Medulla oblongata (tissue), 1 donor: ENCODE measurements at regions not wholly inside any gene's neighbourhood (a gene's known extent, or its start where the extent isn't known, plus 50 kb on each side); places are given as distances from the start of the nearest gene placed in this dataset.

Source experiments
- DNase-seq: peaks from one replicate; pipeline ENCODE4 v3.0.0-alpha.2; 2015; ENCODE audit errors: extremely low spot score

DNA sequence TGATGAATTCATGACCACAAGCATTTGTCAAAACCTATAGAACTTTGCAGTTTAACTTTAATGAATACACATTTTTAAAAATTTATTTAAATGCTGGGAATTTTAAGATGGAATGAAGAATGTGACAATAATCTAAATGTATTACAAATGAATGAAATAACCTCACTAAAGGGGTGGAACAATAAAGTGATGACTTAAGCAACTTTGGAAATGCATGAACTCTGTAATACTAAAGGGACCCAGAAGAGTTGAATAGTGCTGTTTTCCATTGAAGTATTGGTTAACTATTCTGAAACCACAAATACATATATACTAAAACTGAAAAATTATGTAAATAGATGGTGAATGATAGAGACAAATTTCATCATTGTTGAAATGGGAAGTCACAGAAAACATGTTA lies 1395.1 kb downstream of the NCAM2 start:
- DNase-seq: no peak

- no peak for DNase-seq
Measured at GRCh38 chr21:22395965-22396364, 1397.8 kb downstream of the NCAM2 start.

GRCh38 chr21:22399681-22400514 lies 1401.7 kb downstream of the NCAM2 start:
- no peak for DNase-seq

GRCh38 chr21:22409571-22409970 lies 1411.4 kb downstream of the NCAM2 start:
- DNase-seq: no peak

GRCh38 chr21:22416555-22416954 lies 1418.3 kb downstream of the NCAM2 start:
- DNase-seq: no peak

DNA sequence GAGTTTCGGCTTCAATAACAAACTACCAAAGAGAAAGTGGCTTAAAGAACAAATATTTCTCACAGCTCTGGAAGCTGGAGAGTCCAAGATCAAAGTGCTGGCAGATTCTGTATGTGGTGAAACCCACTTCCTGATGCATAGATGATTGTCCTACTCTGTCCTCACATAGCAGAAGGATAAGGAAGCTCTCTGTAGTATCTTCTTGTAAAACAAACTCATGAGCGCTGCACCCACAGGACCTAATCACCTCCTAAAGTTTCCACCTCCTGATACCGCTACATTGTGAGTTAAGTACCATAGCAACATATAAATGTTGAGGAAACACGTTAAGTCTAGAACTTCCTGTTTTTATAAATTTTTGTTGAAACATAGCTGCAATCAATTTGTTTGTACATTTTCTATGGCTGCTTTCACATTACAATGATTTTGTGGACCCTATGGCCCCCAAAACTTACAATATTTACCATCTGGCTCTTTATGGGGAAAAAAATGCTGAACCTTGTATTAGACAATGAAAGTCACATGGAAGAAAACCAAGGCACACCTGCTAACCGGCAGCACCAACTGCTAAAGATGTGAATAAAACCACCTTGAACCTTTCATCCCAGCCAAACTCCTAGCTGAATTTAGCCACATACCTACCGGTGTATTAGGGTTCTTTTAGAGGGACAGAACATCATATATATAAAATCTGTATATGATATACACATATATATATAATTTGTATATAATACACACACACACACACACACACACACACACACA lies 1423.4 kb downstream of the NCAM2 start:
- no peak for DNase-seq

DNA sequence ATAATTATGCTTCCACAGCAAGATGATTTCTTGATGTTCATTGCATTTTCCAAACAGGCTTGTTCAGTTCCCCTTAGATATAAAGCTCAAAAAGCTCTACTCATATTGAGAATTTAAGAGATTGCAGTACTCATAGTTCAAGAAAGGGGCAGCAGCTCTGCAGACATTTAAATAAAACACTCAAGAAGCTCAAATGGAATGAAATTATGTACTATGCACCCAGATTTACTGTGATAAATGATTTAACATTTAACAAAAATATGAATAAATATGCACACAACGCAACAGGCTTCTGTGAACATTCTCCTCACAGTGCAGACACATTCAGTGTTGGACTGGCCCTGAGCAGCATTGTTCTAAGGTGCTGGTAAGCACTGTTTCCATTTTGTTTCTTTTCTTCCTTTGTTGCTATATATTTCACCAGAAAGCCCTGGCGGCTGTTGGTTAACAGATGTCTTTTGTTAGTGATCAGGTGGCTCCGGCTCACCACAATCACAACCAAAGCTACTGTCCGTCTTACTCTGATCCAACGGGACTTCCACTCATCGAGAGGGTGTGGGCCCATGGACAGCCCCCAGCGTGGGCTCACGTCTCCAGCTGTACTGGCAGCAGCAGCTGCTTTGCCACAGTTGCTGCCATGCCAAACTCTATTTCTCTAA lies 1440.3 kb downstream of the NCAM2 start:
- no peak for DNase-seq

DNA sequence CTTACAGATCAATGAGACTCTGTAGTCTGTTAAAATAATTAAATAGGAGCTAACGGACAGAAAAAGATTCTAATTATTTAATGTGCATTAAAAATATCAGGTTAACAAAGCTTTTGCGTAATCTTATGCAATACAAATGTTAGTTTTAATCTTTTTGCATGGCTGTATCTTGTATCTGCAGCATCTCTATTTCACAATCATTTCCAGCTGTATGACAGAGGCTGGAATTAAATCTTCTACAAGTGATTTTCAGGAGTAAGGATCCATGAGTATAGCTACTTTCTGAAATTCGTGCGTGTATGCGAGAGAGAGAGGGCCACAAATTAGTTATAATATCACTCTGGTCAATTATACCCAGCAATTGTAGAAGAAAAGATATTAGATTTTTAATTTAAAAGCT lies 1446.8 kb downstream of the NCAM2 start:
- DNase-seq: no peak

GRCh38 chr21:22450507-22450906 lies 1452.3 kb downstream of the NCAM2 start:
- DNase-seq: no peak

GRCh38 chr21:22456241-22456640 lies 1458.0 kb downstream of the NCAM2 start:
- DNase-seq: no peak

DNA sequence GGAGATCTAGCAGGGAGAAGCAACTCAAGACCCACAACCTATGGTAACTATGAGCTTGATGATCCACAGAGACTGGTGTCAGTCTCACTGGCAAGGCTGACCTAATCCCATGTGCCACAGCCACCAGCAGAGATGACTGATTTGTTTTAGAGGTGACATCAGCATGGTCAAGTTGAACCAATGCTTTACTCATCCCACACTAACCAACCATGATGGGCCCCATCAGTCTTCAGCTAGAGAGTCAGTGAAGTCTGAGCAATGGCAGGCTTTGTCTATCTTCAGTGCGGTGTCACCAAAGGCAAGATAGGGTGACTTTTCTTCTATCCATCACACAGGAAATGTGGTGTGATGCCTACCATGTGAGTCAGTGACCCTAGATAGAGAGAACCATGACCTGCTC lies 1470.7 kb downstream of the NCAM2 start:
- DNase-seq: no peak

GRCh38 chr21:22474403-22474802 lies 1476.2 kb downstream of the NCAM2 start:
- DNase-seq: no peak

GRCh38 chr21:22476214-22476613 lies 1478.0 kb downstream of the NCAM2 start:
- DNase-seq: no peak

DNA sequence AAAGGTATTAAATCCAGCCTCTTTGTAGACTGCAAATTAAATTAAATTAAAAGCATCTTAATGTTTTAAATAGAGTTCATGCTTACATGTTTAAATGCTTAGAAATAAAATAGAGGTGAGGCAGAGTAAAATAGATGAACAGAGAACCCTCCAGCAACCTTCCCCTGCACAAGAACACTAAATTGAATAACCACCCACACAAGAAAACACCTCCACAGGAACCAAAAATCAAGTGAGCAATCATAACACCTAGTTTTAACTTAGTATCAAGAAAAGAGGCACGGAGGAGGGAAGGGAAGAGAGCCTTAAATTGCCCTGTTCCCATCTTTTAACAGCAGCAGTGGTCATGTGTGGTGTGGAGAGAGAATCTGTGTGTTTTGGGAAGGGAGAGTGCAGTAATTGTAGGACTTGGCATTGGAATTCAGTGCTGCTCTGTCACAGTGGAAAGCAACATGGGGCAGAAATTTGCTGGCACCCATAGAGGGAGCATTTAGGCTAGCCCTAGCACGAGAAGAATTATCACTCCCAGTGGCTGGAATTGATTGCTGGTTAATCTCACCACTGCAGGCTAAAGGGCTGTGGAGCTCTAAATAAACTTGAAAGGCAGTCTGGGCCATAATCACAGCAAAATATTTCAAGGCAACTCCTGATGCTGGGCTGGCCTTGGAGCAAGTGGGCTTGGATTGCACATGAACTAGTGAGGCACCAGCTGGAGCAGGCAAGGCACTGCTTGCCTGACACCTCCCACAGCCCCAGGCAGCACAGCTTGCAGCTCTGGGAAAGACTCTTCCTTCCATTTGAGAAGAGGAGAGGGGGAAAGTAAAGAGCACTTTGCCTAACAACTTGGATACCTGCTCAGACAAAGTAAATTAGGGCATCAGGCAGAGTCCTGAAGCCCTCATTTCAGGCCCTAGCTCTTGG lies 1478.8 kb downstream of the NCAM2 start:
- no peak for DNase-seq

GRCh38 chr21:22490049-22490448 lies 1491.8 kb downstream of the NCAM2 start:
- DNase-seq: no peak

GRCh38 chr21:22516230-22516629 lies 1518.0 kb downstream of the NCAM2 start:
- no peak for DNase-seq

DNA sequence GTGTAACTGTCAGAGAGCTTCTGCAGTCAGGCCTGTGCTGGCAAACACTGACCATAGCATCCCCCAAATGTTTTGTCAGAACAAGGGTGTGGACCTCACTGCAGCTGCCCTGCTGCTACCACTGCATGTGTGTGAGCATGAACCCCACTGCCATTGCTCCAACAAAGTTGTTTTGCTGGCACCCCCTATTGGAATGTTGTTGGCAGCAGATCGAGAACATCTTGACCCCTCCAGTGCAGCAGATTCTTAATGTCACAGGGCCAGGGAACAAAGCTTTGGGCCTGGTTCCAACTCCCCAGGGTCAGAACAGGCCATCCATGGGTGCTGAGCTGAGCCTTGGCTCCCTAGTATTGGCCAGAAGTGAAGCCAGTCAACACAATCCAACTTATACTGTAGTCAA lies 1537.4 kb downstream of the NCAM2 start:
- DNase-seq: no peak

DNA sequence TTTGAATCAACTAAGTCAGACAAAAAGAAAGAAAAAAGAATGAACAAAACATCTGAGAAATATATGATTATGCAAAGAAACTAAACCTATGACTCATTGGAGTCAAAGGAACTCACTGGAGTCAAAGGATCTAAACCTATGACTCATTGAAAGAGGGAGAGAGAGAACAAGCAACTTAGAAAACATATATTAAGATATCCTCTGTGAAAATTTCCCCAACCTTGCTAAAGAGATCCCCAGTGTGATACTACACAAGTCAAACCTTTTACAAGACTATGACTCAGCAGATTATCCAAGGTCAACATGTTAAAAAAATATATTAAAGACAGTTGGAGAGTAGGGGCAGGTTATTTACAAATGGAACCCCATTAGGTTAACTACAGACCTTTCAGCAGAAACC lies 1538.3 kb downstream of the NCAM2 start:
- no peak for DNase-seq

GRCh38 chr21:22544747-22545146 lies 1546.5 kb downstream of the NCAM2 start:
- DNase-seq: no peak

DNA sequence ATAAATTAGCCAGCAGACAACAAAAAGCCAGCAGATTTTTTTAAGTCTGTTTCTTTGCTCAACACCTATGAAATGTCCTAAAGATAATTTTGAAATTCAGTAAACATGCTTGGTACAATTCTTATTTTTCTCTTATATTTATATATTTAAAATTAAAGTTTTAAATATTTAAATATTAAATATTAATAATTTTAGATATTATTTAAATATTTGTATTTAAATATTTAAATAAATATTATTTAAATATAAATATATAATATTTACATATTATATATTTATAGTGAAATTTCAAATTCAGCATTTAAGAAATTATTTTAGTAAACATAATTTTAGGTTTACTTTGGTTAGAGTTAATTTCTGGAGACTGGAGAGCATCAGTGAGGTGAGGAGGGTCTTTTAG lies 1554.2 kb downstream of the NCAM2 start:
- no peak for DNase-seq

DNA sequence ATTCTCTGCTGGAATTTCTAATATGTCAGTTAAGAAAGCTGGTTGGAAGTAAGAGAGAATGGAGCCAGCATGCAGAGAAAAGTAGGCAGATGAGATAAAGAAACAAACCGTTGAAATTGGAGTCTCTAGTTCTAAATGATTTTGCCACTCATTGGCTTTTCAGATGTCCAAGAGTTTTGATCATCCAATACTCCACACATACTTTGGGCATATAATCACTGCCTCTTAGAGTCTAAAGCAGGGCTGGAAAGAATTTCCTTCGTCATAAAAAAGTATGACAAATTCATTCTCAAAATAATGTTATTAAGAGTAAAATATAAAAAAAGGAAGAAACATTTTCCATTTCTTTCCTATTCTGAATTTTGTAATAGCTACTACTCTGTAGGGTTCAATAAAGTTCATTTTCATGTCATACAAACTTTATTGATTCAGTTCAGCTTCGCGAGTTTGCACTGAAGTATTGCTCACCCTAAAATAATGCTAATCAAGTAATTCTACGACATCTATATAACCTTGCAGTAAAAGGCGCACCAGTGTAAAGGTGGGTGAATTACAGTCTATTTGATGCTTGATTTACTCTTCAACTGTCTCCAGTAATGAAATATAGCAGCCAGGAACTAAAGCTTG lies 1556.6 kb downstream of the NCAM2 start:
- no peak for DNase-seq
